ENCODE measurements at regions not wholly inside any gene's neighbourhood (a gene's known extent, or its start where the extent isn't known, plus 50 kb on each side); places are given as distances from the start of the nearest gene placed in this dataset.

DNA sequence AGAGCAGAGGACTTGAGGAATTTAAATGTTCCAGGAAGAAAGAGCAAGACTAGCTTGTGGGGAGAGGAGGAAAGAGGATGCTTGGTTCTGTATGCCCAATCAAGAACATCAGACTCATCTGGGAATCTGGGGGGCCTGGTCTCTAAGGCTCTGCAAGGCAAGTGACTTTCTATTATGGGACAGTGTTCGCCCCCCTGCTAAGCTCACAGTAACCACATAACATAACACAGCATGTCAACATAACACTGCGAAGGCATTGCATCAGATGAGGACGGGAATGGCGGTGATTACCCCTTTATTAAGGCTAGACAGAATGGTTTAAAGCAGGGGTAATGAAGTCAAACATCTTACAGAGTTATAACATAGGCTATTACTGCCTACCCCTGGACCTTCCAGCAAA, 176.6 kb upstream of the IRX6 start:
- ChIA-PET CTCF (interaction anchor here (1.0 kb wide), 1 partner anchor 13 kb away, joined by 3 read pairs; no protein-coding TSS in a partner anchor), POLR2A (no interaction called here)
- no peak for DNase-seq (ENCODE audit: extremely low spot score)
- no peak for TF ChIP-seq CTCF (IDR thresholded peaks at IDR 0.05; ENCODE audit: control extremely low read depth, extremely low read depth, low read depth, missing control alignments)

DNA sequence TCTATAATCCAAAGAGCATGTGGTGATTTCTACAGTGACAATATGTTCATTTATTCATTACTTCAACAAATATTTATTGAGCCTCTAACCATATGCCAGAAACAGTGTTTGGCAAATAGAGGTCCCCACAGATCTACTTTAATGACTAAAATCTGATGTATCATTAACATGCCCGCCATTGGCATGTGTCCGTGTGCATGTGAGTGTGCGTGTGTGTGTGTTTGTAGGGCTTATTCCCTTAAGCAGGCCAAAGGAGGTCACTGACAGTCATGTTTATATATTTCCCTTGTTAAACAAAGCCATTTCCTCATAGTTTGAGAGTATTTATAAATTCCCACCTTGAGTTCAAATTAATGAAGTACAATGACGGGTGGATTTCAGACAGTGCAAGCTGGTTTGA, 174.4 kb upstream of the IRX6 start:
- POLR2A ChIA-PET = interaction anchor here (0.6 kb wide), 1 partner anchor 169 kb away, joined by 3 read pairs; no protein-coding TSS in a partner anchor
- CTCF ChIA-PET = no interaction called here
- no peak for DNase-seq (ENCODE audit: extremely low spot score)
- TF ChIP-seq CTCF (IDR thresholded peaks at IDR 0.05; ENCODE audit: control extremely low read depth, extremely low read depth, low read depth, missing control alignments) = no peak

GRCh38 chr16:55151561-55152305, 172.3 kb upstream of the IRX6 start:
- no peak for TF ChIP-seq CTCF (IDR thresholded peaks at IDR 0.05; ENCODE audit: control extremely low read depth, extremely low read depth, low read depth, missing control alignments)
- ChIA-PET CTCF (no interaction called here), POLR2A (no interaction called here)
- DNase-seq (ENCODE audit: extremely low spot score) = no peak

GRCh38 chr16:55152875-55153390, 171.1 kb upstream of the IRX6 start:
- ChIA-PET CTCF (no interaction called here), POLR2A (no interaction called here)
- no peak for DNase-seq (ENCODE audit: extremely low spot score)
- TF ChIP-seq CTCF (IDR thresholded peaks at IDR 0.05; ENCODE audit: control extremely low read depth, extremely low read depth, low read depth, missing control alignments) = no peak

DNA sequence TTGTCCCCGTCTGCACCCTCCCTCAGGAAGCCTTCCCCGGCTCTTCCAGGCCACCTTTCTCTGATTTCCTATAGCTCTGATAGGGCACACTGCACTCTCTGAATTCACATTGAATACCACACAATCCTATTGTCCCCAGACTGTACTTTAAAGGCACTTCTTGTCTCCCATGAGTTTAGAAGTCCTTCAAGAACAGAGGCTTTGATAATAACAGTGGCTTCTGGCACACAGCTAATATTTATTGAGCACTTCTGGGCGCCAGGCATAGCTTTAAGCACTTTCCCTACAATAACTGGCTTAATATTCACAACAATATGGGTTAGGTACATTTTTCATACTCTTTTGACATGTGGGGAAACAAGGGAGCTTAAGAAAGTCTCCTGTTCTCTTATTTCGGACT, 169.7 kb upstream of the IRX6 start:
- TF ChIP-seq CTCF (IDR thresholded peaks at IDR 0.05; ENCODE audit: control extremely low read depth, extremely low read depth, low read depth, missing control alignments) = no peak
- ChIA-PET POLR2A (no interaction called here), CTCF (interaction anchor here (1.3 to 1.6 kb wide), 2 partner anchors 10 to 21 kb away, joined by 3 to 6 read pairs; no protein-coding TSS in a partner anchor)
- DNase-seq (ENCODE audit: extremely low spot score) = no peak

DNA sequence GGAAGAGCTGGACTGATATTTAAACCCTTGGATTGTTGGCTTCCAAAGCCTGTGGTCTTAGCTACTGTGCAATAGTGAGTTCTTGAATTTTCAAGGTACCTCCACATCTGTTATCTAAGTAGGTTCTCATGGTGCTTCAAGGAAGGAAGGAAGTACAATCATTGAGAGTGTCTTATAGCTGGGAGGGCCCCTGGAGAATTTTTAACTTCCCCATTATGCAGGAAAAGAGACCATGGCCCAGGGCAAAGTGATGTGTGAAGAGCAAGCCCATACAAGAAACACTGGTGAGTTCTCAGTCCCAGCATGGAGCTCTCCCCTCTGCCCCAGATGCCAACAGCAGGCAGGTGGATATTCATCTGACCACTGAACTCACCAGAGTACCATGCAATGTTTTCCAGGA, 169.0 kb upstream of the IRX6 start:
- TF ChIP-seq CTCF (IDR thresholded peaks at IDR 0.05; ENCODE audit: control extremely low read depth, extremely low read depth, low read depth, missing control alignments) = no peak
- POLR2A ChIA-PET = no interaction called here
- CTCF ChIA-PET = interaction anchor here (1.3 to 1.6 kb wide), 2 partner anchors 11 to 21 kb away, joined by 3 to 6 read pairs; no protein-coding TSS in a partner anchor
- no peak for DNase-seq (ENCODE audit: extremely low spot score)
